HepG2 (cell line): ENCODE measurements at regions not wholly inside any gene's neighbourhood (a gene's known extent, or its start where the extent isn't known, plus 50 kb on each side); places are given as distances from the start of the nearest gene placed in this dataset.

Source experiments
- ATAC-seq: fragments of 200-7000 bp; cut with Tn5 transposase; 3 replicates; pipeline ENCODE4 v1.9.1; 2020; ENCODE audit warnings: mild to moderate bottlenecking, moderate library complexity
- BruUV-seq: library from RNA; stranded (reverse); fragments of 400-500 nt; replicated peaks from 2 replicates; lab custom pipeline; 2021; lab: Mats Ljungman, UMichigan
- CTCF ChIA-PET: fragments of 300-600 bp; formaldehyde crosslinking; extraction: SDS; loops from one replicate; lab custom pipeline; 2021; ENCODE audit warnings: low total read pairs, inconsistent platforms, low intra/inter-chr PET ratio; lab: Yijun Ruan, JAX
- POLR2A ChIA-PET: fragments of 350-600 bp; sonication (Branson Sonifier 250); formaldehyde crosslinking; loops from one replicate; lab custom pipeline; 2020; ENCODE audit warnings: antibody characterized with exemption, inconsistent platforms; lab: Yijun Ruan, JAX
- DNase-seq: peaks from one replicate; pipeline ENCODE4 v3.0.0-alpha.2; 2015; ENCODE audit warnings: low spot score
- FAIRE-seq: peaks from 3 replicates; lab custom pipeline; 2011; peaks lifted over from hg19 to GRCh38; lab: Jason Lieb, UNC
- H2AFZ ChIP-seq: one replicate; pipeline ENCODE4 v1.6.1; 2011; ENCODE audit warnings: low read length, inconsistent platforms
- H3K27ac ChIP-seq: fragments of 300-600 bp; 3 replicates; pipeline ENCODE4 v1.8.0; 2011; ENCODE audit warnings: mixed run types, mild to moderate bottlenecking, mixed read lengths, low read length, inconsistent platforms; ENCODE audit not compliant: insufficient read depth; ENCODE audit errors: extremely low read length
- H3K27me3 ChIP-seq, 2 experiments: fragments of 200-600 bp in 1 of 2; 2 replicates in 1 of 2; 3 replicates in 1 of 2; pipeline versions ENCODE4 v1.6.0 to v1.8.0; 2011; ENCODE audit warnings: low read length in 2 of 2, mild to moderate bottlenecking in 2 of 2, moderate library complexity in 2 of 2, inconsistent platforms in 1 of 2; ENCODE audit not compliant: insufficient read depth in 2 of 2, control insufficient read depth in 1 of 2
- H3K36me3 ChIP-seq, 2 experiments: fragments of 200-600 bp in 1 of 2; replicated peaks in 1 of 2; 2 replicates in 1 of 2; 3 replicates in 1 of 2; pipeline versions ENCODE4 v1.5.1 to v1.8.0; 2011; ENCODE audit warnings: low read length in 2 of 2, inconsistent platforms in 1 of 2; ENCODE audit not compliant: insufficient read depth in 2 of 2, control insufficient read depth in 1 of 2
- H3K4me1 ChIP-seq: 2 replicates; pipeline ENCODE4 v1.5.1; 2012; ENCODE audit warnings: low read length, inconsistent platforms; ENCODE audit not compliant: insufficient read depth
- H3K4me2 ChIP-seq: 2 replicates; pipeline ENCODE4 v1.6.0; 2011; ENCODE audit warnings: low read depth, low read length, inconsistent platforms
- H3K4me3 ChIP-seq, 3 experiments: fragments of 200-600 bp in 1 of 3; sonication (generic), shearing (Covaris generic) in 1 of 3; replicated peaks in 1 of 3; 2 replicates each; pipeline ENCODE4 v1.5.1; 2011 to 2016; ENCODE audit warnings: low read length in 3 of 3, inconsistent platforms in 2 of 3, low read depth in 2 of 3, mild to moderate bottlenecking in 2 of 3, control low read depth in 1 of 3, mixed read lengths in 1 of 3; ENCODE audit not compliant: insufficient read depth in 1 of 3
- H3K79me2 ChIP-seq: one replicate; pipeline ENCODE4 v1.6.1; 2011; ENCODE audit warnings: low read length, inconsistent platforms; ENCODE audit not compliant: insufficient read depth
- H3K9ac ChIP-seq: 2 replicates; pipeline ENCODE4 v1.6.0; 2011; ENCODE audit warnings: mild to moderate bottlenecking, low read depth, low read length, inconsistent platforms; ENCODE audit not compliant: insufficient read depth
- H3K9me3 ChIP-seq: 2 replicates; pipeline ENCODE4 v1.5.1; 2012; ENCODE audit warnings: mild to moderate bottlenecking, low read length
- H4K20me1 ChIP-seq: 2 replicates; pipeline ENCODE4 v1.6.0; 2011; ENCODE audit warnings: inconsistent platforms, mild to moderate bottlenecking, low read length, moderate library complexity; ENCODE audit not compliant: insufficient read depth
- CERS6 ChIP-seq: sonication (generic); formaldehyde crosslinking; IDR thresholded peaks from 2 replicates; pipeline ENCODE4 v1.5.0; 2020; ENCODE audit warnings: missing genetic modification reagents
- GATAD1 ChIP-seq: IDR thresholded peaks from 2 replicates; pipeline ENCODE4 v1.6.1; 2016; ENCODE audit warnings: missing genetic modification reagents, missing compliant biosample characterization
- GFI1 ChIP-seq: sonication (generic); formaldehyde crosslinking; IDR thresholded peaks from 2 replicates; pipeline ENCODE4 v1.5.0; 2020; ENCODE audit warnings: missing genetic modification reagents, mild to moderate bottlenecking, borderline replicate concordance
- GTF2F1 ChIP-seq: fragments of 150-350 bp; IDR thresholded peaks from 2 replicates; pipeline ENCODE4 v1.6.1; 2014; ENCODE audit warnings: low read length
- HES4 ChIP-seq: sonication (generic); formaldehyde crosslinking; IDR thresholded peaks from 2 replicates; pipeline ENCODE4 v1.9.0; 2021; ENCODE audit warnings: mild to moderate bottlenecking, missing genetic modification reagents, borderline replicate concordance
- MAF1 ChIP-seq: sonication (generic); formaldehyde crosslinking; IDR thresholded peaks from 2 replicates; pipeline ENCODE4 v1.5.0; 2020; ENCODE audit warnings: missing genetic modification reagents, borderline replicate concordance
- TGIF2 ChIP-seq: IDR thresholded peaks from 2 replicates; pipeline ENCODE4 v1.6.1; 2016; ENCODE audit warnings: control low read depth, missing compliant biosample characterization
- ZFP1 ChIP-seq: IDR thresholded peaks from 2 replicates; pipeline ENCODE4 v1.6.1; 2016
- ZFP91 ChIP-seq: sonication (generic); formaldehyde crosslinking; IDR thresholded peaks from 2 replicates; pipeline ENCODE4 v1.9.0; 2022; ENCODE audit warnings: missing genetic modification reagents, mild to moderate bottlenecking, borderline replicate concordance
- ZNF160 ChIP-seq: sonication (generic); formaldehyde crosslinking; IDR thresholded peaks from 2 replicates; pipeline ENCODE4 v1.8.0; 2022; ENCODE audit warnings: mild to moderate bottlenecking, inconsistent platforms, missing genetic modification reagents
- ZNF589 ChIP-seq: sonication (generic); formaldehyde crosslinking; conservative IDR thresholded peaks from 2 replicates; pipeline ENCODE4 v1.8.0; 2022; ENCODE audit warnings: mild to moderate bottlenecking, moderate library complexity, missing genetic modification reagents
- WGBS: methylation state at CpG from one replicate; pipeline ENCODE4 v1.1.6; 2017; ENCODE audit warnings: low lambda C conversion rate; 5-methylcytosine and 5-hydroxymethylcytosine counted together
- in situ Hi-C: cut with HindIII; loops from 2 replicates; pipeline ENCODE4 v1.10.0; 2017; ENCODE audit warnings: low pct_unique_long_range_greater_than_20kb; ENCODE audit not compliant: extremely low pct_ligation_motif_present
- intact Hi-C: fragments of 100-400 bp; cut with micrococcal nuclease; formaldehyde crosslinking; loops from one replicate; pipeline ENCODE4 v1.10.0; 2022; ENCODE audit not compliant: unreplicated experiment
- TF ChIP-seq, protein P1 (sequence below): sonication (generic); formaldehyde crosslinking; IDR thresholded peaks from 2 replicates; pipeline ENCODE4 v1.5.1; 2020; ENCODE audit warnings: mild to moderate bottlenecking, missing genetic modification reagents, borderline replicate concordance
- TF ChIP-seq, protein P2 (sequence below): sonication (generic); formaldehyde crosslinking; IDR thresholded peaks from 2 replicates; pipeline ENCODE4; 2020; ENCODE audit warnings: missing genetic modification reagents, mild to moderate bottlenecking, borderline replicate concordance
- TF ChIP-seq, protein P3 (sequence below): sonication (generic); formaldehyde crosslinking; IDR thresholded peaks from 2 replicates; pipeline ENCODE4 v1.5.0; 2020; ENCODE audit warnings: missing genetic modification reagents

- TF ChIP-seq CERS6 (CRISPR knock-in tag) (no peak), GATAD1 (CRISPR knock-in tag) (no peak), GTF2F1 (no peak), MAF1 (CRISPR knock-in tag) (no peak), GFI1 (CRISPR knock-in tag) (no peak), TGIF2 (CRISPR knock-in tag) (no peak)
- TF ChIP-seq, protein P1, sequence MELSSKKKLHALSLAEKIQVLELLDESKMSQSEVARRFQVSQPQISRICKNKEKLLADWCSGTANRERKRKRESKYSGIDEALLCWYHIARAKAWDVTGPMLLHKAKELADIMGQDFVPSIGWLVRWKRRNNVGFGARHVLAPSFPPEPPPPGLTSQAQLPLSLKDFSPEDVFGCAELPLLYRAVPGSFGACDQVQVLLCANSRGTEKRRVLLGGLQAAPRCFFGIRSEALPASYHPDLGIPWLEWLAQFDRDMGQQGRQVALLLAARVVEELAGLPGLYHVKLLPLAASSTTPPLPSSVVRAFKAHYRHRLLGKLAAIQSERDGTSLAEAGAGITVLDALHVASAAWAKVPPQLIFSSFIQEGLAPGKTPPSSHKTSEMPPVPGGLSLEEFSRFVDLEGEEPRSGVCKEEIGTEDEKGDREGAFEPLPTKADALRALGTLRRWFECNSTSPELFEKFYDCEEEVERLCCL (CRISPR knock-in tag) = no peak
- TF ChIP-seq, protein P2, sequence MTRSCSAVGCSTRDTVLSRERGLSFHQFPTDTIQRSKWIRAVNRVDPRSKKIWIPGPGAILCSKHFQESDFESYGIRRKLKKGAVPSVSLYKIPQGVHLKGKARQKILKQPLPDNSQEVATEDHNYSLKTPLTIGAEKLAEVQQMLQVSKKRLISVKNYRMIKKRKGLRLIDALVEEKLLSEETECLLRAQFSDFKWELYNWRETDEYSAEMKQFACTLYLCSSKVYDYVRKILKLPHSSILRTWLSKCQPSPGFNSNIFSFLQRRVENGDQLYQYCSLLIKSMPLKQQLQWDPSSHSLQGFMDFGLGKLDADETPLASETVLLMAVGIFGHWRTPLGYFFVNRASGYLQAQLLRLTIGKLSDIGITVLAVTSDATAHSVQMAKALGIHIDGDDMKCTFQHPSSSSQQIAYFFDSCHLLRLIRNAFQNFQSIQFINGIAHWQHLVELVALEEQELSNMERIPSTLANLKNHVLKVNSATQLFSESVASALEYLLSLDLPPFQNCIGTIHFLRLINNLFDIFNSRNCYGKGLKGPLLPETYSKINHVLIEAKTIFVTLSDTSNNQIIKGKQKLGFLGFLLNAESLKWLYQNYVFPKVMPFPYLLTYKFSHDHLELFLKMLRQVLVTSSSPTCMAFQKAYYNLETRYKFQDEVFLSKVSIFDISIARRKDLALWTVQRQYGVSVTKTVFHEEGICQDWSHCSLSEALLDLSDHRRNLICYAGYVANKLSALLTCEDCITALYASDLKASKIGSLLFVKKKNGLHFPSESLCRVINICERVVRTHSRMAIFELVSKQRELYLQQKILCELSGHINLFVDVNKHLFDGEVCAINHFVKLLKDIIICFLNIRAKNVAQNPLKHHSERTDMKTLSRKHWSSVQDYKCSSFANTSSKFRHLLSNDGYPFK (CRISPR knock-in tag) = no peak
Measured at GRCh38 chr5:40223884-40224402, 455.8 kb upstream of the PTGER4 start (continued).

DNA sequence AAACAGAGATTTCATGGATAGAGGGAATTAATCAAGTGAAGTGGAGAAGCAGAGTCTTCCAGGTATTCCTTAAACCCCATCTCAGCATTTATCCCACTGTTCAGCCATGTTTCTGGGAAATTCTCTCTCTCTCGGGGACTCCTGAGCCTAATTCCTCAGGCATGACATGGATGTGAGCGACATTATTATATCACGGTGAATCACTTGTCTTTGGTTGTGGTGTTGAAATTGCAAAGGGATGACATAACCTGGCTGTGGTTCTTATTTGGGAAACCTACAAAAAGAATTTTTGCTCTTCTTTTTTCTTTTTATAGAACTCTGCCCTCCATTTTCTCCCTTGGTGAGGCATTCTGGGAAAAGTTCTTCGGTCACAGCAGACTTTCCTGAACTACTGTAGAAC is 457.9 kb upstream of the PTGER4 start:
- DNase-seq (no peak), FAIRE-seq (no peak), ATAC-seq (no peak)
- Histone ChIP-seq H3K27me3 (no peaks in the 10 kb centered on the region), H3K36me3 (no peaks in the 10 kb centered on the region), H4K20me1 (no peaks in the 10 kb centered on the region), H3K9ac (no peak overlapping the region), H2AFZ (no peak overlapping the region), H3K79me2 (no peaks in the 10 kb centered on the region), H3K27ac (no peak overlapping the region), H3K4me2 (no peak overlapping the region), H3K4me3 (no peak overlapping the region), H3K4me1 (no peaks in the 10 kb centered on the region), H3K9me3 (peaks cover 30% of the 10 kb centered on the region)
- BruUV-seq = no TSS peak
- ChIA-PET POLR2A (no interaction called here), CTCF (no interaction called here)
- WGBS = 23% methylated on average over 4 of the region's 4 CpGs
- in situ Hi-C loops (no loop called here), intact Hi-C loops (no loop called here)
- TF ChIP-seq, protein P3, sequence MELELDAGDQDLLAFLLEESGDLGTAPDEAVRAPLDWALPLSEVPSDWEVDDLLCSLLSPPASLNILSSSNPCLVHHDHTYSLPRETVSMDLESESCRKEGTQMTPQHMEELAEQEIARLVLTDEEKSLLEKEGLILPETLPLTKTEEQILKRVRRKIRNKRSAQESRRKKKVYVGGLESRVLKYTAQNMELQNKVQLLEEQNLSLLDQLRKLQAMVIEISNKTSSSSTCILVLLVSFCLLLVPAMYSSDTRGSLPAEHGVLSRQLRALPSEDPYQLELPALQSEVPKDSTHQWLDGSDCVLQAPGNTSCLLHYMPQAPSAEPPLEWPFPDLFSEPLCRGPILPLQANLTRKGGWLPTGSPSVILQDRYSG = no peak
- TF ChIP-seq ZFP1 (CRISPR knock-in tag) = no peak
- TF ChIP-seq ZFP91 (CRISPR knock-in tag) = no peak
- TF ChIP-seq ZNF589 = no peak
- no peak for TF ChIP-seq ZNF160 (CRISPR knock-in tag)
- TF ChIP-seq HES4 (CRISPR knock-in tag) = no peak
